HG02884 (cell line): ENCODE measurements at regions not wholly inside any gene's neighbourhood (a gene's known extent, or its start where the extent isn't known, plus 50 kb on each side); places are given as distances from the start of the nearest gene placed in this dataset.

Source experiments
- ATAC-seq: cut with Tn5 transposase; IDR thresholded peaks from one replicate; pipeline ENCODE4 v1.9.1; 2021; ENCODE audit warnings: mild to moderate bottlenecking, moderate library complexity; ENCODE audit not compliant: unreplicated experiment

- no peak for ATAC-seq
These were observed 233.1 kb upstream of the FBXL7 start for GRCh38 chr5:15266841-15267240.

DNA sequence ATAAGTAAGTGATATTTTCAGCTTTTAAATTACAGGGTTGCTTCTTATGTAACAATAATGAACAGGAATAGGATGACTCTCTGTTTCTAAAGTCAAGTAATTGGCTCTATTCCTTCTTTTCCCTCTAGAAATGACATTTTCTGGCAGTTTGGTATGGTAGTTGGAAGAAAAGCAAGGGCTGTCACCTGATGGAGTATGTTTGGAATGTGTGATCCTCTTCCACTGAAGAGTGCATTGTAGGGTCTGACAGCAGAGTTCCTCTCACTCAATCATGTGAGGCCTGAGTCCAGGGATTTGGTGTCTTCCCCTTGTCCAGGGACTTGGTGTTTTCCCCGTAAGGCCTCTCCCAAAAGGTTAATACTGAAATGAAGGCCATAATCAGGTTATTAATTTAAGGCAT lies 233.8 kb upstream of the FBXL7 start:
- ATAC-seq: no peak

GRCh38 chr5:15263942-15264341 lies 236.0 kb upstream of the FBXL7 start:
- no peak for ATAC-seq

- ATAC-seq: no peak
These were observed 236.6 kb upstream of the FBXL7 start for GRCh38 chr5:15263406-15263805.

- ATAC-seq: no peak
These were observed 238.5 kb upstream of the FBXL7 start for GRCh38 chr5:15261269-15261995.

- ATAC-seq: no peak
These were observed 239.4 kb upstream of the FBXL7 start for GRCh38 chr5:15260356-15261268.

DNA sequence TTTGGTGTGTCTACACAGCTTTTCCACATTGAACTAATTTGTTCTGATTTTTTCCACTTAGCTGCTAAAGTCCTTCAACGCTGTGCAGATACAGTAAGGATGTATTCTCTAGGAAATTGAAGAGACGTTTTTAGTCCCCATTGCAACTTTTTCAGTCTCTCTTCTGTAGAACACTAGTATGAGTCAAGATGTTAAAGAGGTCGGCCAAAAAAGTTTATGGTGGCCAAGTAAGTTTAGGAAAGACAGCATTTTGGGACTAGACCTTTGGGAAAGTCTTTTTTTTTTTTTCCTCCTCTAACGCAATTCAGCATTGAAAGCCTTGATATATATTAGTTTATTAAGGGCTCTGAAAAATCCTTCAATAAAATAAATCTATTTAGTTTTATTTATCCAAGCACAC lies 243.5 kb upstream of the FBXL7 start:
- ATAC-seq: no peak

DNA sequence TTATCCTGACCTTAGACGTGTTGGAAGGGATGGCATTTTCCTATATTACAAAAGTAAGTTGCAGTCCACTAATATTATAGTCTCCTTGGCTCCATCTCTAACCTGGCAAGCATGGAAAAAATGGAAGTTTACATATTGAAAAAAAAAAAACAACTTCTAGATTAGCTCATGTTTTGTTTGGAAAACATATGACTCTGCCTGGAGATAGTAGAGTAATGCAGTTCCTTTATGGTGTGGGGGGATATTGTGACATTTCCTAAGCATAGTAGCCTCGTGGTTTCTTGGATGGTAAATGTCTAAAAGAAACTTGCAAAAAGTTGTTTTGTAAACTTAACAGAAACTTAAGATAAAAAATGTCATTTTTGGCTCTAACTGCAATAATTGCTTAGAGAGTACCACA lies 244.4 kb upstream of the FBXL7 start:
- ATAC-seq: no peak

DNA sequence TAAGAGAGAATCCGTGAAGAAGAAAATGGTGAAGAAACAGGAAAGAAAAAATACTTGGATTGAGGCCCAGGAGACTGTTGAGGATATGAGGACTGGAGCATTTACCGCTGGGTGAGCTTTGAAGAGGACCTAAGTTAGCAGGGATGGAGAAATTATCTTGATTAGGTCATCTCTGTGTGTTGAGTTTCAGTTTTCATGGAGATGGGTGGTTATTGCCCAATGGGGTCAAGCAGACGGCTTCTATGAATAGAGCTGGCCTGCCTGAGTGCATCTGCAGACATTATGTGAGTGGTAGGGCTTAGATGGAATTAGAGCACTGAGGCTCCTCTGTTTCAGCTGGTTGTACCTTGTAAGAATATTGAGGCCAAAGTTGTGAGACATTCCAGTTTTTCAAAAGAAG lies 245.4 kb upstream of the FBXL7 start:
- ATAC-seq: no peak

GRCh38 chr5:15252331-15252730 lies 247.6 kb upstream of the FBXL7 start:
- no peak for ATAC-seq

GRCh38 chr5:15249152-15249551 lies 250.8 kb upstream of the FBXL7 start:
- no peak for ATAC-seq

- ATAC-seq: no peak
These were observed 251.2 kb upstream of the FBXL7 start for GRCh38 chr5:15248731-15249130.

GRCh38 chr5:15245913-15246312 lies 254.1 kb upstream of the FBXL7 start:
- ATAC-seq: no peak

DNA sequence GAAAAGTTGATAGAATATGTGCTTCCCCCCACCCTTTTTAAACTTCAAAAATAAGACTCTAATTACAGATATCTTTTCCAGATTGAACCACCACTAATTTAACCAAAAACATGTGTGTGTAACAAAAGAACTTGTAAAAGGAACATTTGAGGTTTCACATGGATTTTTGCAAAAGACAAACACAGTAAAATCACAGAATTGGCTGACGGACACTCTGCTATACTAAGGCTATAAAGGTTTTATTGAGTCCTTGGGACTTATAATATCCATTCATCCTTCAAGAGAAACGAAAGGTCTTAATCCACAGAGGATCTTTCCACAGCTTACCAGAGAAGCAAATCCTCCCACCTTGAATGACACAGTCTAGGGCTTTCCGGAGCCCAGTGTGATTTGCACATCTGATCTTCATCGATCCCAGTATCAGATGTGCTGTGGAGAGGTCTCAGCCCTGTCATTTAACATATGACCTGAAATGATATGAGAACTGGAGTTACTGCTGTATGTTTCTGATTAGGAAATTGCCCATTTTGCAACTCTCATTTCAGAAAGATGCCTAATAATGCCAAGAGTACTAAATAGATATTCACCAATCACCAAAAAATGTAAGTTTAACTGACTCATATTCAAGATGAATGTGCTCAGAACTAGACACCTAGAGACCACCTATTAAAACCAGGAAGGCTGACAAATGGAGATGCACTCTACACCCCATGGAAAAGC lies 256.5 kb upstream of the FBXL7 start:
- ATAC-seq: no peak

DNA sequence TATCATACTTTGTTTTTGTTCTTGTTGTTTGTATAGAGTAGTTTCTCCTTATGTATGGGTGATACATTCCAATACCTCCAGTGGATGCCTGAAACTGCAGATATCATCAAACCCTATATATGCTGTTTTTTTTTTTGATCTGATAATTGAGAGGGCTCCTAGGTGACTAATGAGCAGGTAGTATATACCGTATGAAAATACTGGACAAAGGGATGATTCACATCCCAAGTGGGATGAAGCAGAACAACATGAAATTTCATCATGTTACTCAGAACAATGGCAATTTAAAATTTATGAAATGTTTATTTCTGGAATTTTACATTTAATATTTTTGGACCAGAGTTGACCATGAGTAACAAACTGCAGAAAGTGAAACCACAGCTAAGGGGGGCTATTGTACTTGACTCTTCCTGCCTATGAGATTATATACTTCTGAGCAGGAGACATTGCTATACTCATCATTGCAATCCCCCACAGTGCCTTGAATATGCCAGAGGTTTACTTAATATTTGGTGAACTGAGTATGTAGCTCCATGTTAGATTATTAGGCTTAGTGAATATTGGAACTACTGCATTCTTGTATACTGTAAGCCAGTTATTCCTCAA lies 258.7 kb upstream of the FBXL7 start:
- no peak for ATAC-seq

GRCh38 chr5:15238006-15238405 lies 262.0 kb upstream of the FBXL7 start:
- no peak for ATAC-seq

DNA sequence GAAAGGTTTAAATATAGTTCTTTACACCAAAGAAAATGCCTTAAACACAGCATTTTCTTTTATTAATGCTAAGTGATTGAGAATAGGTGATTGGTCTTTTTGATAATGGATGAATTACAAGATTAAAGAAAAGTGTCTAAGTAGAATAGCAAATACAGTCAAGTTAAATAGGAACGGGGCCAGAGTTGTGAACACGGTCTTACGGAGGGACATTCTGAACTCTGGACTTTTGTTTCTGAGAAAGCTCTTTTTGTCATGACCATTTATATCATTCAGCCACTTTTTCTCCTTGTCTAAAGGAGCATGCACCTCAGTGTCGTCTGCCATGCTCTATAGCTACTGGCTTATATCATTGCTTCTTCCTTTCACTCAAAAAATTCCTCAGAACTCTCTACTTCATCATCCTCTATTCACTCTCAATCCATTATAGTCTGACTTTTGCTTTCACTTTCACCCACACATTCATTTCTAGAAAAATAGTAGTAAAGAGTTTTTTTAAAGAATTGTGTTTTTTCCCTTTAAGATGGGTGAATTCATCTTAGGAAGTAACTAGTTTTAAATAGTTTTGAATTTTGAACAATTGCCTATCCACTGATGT lies 263.0 kb upstream of the FBXL7 start:
- ATAC-seq: no peak

DNA sequence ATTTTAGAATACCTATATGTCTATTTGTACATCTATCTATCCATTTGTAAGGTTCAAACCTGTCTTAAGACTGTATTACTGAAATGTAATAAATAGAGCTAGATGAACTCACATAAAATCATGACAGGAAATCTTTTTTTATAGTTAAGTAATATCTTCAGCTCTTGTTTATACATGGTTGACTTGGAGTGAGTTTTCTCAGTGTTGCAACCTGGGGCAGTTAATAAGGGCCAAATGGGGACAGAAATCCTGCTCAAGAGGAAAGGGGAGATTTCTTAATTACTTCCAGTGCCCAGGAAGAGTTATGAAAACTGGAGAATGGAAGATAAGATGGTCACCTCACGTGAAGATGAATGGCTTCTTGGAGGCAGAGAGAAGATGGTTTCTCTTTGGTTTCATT lies 265.1 kb upstream of the FBXL7 start:
- no peak for ATAC-seq

DNA sequence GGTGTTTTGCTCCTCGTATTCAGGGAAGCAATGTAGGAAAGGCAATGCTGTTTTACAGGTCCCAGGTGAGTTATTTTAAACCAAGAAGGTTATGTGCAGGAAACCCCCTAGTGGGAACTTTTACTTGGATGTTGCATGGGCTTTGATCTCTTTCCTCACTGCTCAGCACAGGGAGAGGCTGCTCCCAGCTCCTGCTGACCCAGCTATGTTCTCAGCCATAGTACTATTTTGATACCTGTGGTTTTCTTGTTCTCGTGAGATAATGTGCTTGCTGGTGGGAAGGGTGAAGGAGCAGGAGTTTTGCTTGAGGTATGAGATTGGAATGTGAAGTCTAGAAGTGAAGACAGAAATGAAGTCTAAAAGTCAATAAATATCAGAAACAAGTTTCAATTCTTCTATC lies 265.6 kb upstream of the FBXL7 start:
- ATAC-seq: no peak

GRCh38 chr5:15233566-15233965 lies 266.4 kb upstream of the FBXL7 start:
- ATAC-seq: no peak

DNA sequence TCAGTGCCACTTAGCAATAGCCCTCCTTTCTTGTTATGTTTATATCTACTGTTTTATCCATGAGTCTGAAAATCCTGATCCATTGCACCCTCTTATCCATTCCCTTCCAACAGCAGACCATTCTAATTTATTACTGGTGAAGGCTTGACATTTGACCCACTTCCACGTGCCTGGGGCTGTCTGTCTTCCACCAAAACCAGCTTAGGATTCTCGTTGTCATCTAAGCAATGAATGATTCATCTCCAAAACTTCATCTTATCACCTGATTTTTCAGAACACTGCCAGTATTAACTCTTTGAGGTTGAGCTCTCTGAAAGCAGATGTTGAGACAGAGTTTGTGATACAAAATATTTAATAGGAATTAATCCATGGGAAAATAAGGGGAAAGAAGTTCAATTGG lies 277.8 kb upstream of the FBXL7 start:
- no peak for ATAC-seq
